Caco-2 (cell line): ENCODE measurements at regions not wholly inside any gene's neighbourhood (a gene's known extent, or its start where the extent isn't known, plus 50 kb on each side); places are given as distances from the start of the nearest gene placed in this dataset.

Source experiments
- BruUV-seq: library from RNA; stranded (reverse); fragments of 400-500 nt; replicated peaks from 2 replicates; lab custom pipeline; 2021; lab: Mats Ljungman, UMichigan
- CTCF ChIA-PET: fragments of 300-600 bp; sonication (Branson Sonifier 250); formaldehyde crosslinking; loops from one replicate; lab custom pipeline; 2022; ENCODE audit warnings: antibody characterized with exemption; lab: Charles Lee
- POLR2A ChIA-PET: fragments of 300-600 bp; sonication (Branson Sonifier 250); formaldehyde crosslinking; loops from one replicate; lab custom pipeline; 2022; ENCODE audit warnings: antibody characterized with exemption; lab: Charles Lee
- DNase-seq, 2 experiments: peaks; one replicate each; pipeline versions ENCODE4 v3.0.0 to v3.0.0-alpha.2; 2020 to 2022
- H3K27me3 ChIP-seq: replicated peaks from 2 replicates; pipeline ENCODE4 v1.6.0; 2011; ENCODE audit warnings: low read length; ENCODE audit not compliant: control insufficient read depth, insufficient read depth
- H3K36me3 ChIP-seq: 2 replicates; pipeline ENCODE4 v1.5.1; 2011; ENCODE audit warnings: low read length; ENCODE audit not compliant: control insufficient read depth, insufficient read depth
- H3K4me1 ChIP-seq: fragments of 250-450 bp; sonication (Bioruptor Pico); 2 replicates; pipeline ENCODE4 v1.5.1; 2020; ENCODE audit warnings: mild to moderate bottlenecking
- H3K4me3 ChIP-seq: 2 replicates; pipeline ENCODE4 v1.5.1; 2011; ENCODE audit warnings: low read depth, mild to moderate bottlenecking, control low read depth, low read length
- H3K9me3 ChIP-seq: fragments of 250-450 bp; sonication (Bioruptor Pico); 2 replicates; pipeline ENCODE4 v1.5.1; 2020; ENCODE audit warnings: mild to moderate bottlenecking, moderate library complexity
- H3K27ac Mint-ChIP-seq: one replicate; pipeline ENCODE4 v1.8.0; 2022; ENCODE audit warnings: mixed read lengths; ENCODE audit not compliant: unreplicated experiment
- H3K27me3 Mint-ChIP-seq: one replicate; pipeline ENCODE4 v1.8.0; 2022; ENCODE audit warnings: mixed read lengths; ENCODE audit not compliant: insufficient read depth, unreplicated experiment
- H3K36me3 Mint-ChIP-seq: one replicate; pipeline ENCODE4 v1.8.0; 2022; ENCODE audit warnings: mild to moderate bottlenecking, mixed read lengths; ENCODE audit not compliant: insufficient read depth, unreplicated experiment
- H3K4me1 Mint-ChIP-seq: one replicate; pipeline ENCODE4 v1.8.0; 2022; ENCODE audit warnings: low read depth, mixed read lengths; ENCODE audit not compliant: unreplicated experiment
- H3K4me3 Mint-ChIP-seq: one replicate; pipeline ENCODE4 v1.8.0; 2022; ENCODE audit warnings: mild to moderate bottlenecking, moderate library complexity, mixed read lengths; ENCODE audit not compliant: unreplicated experiment
- H3K9me3 Mint-ChIP-seq: one replicate; pipeline ENCODE4 v1.8.0; 2022; ENCODE audit warnings: mixed read lengths; ENCODE audit not compliant: unreplicated experiment
- CTCF ChIP-seq, 2 experiments: fragments of 200-600 bp in 1 of 2; IDR thresholded peaks; 1 replicate in 1 of 2; 2 replicates in 1 of 2; pipeline versions ENCODE4 v1.5.1 to v1.8.0; 2011 to 2022; ENCODE audit warnings: antibody characterized with exemption in 1 of 2, control low read depth in 1 of 2, inconsistent platforms in 1 of 2, low read depth in 1 of 2, low read length in 1 of 2, mild to moderate bottlenecking in 1 of 2, moderate library complexity in 1 of 2; ENCODE audit not compliant: insufficient read depth in 1 of 2, severe bottlenecking in 1 of 2, unreplicated experiment in 1 of 2
- intact Hi-C: fragments of 100-400 bp; cut with micrococcal nuclease; formaldehyde crosslinking; loops from one replicate; pipeline ENCODE4 v1.10.0; 2022; ENCODE audit not compliant: unreplicated experiment

- Mint-ChIP-seq H3K9me3 (no peaks in the 10 kb centered on the region), H3K27ac (no peak overlapping the region), H3K27me3 (no peaks in the 10 kb centered on the region), H3K4me1 (peaks cover 6% of the 10 kb centered on the region), H3K36me3 (no peaks in the 10 kb centered on the region), H3K4me3 (no peak overlapping the region)
- H3K27me3 ChIP-seq = no peaks in the 10 kb centered on the region
- H3K4me3 ChIP-seq = no peak overlapping the region
- H3K9me3 ChIP-seq = no peaks in the 10 kb centered on the region
- no peak for TF ChIP-seq CTCF (IDR thresholded peaks at IDR 0.05; ENCODE audit: insufficient read depth in 1 of 2, low read depth in 1 of 2, low read length in 1 of 2, severe bottlenecking in 1 of 2, unreplicated experiment in 1 of 2)
- CTCF ChIA-PET = no interaction called here
- POLR2A ChIA-PET = interaction anchor here (0.6 kb wide), 2 partner anchors 30 to 37 kb away, joined by 3 to 4 read pairs; no protein-coding TSS in a partner anchor
- intact Hi-C loops = no loop called here
- no peak for DNase-seq
- no TSS peak for BruUV-seq
- no peaks in the 10 kb centered on the region for H3K4me1 ChIP-seq
- H3K36me3 ChIP-seq = no peaks in the 10 kb centered on the region
Observed at GRCh38 chr2:16288371-16289112, 348.2 kb downstream of the MYCN start.

GRCh38 chr2:16287831-16288230 is 347.5 kb downstream of the MYCN start:
- H3K36me3 Mint-ChIP-seq = no peaks in the 10 kb centered on the region
- intact Hi-C loops = no loop called here
- TF ChIP-seq CTCF (IDR thresholded peaks at IDR 0.05; ENCODE audit: insufficient read depth in 1 of 2, low read depth in 1 of 2, low read length in 1 of 2, severe bottlenecking in 1 of 2, unreplicated experiment in 1 of 2) = no peak
- H3K4me1 Mint-ChIP-seq = no peaks in the 10 kb centered on the region
- CTCF ChIA-PET = no interaction called here
- no peaks in the 10 kb centered on the region for H3K27me3 ChIP-seq
- DNase-seq = no peak
- no peak overlapping the region for H3K4me3 ChIP-seq
- no TSS peak for BruUV-seq
- no peaks in the 10 kb centered on the region for H3K36me3 ChIP-seq
- H3K9me3 ChIP-seq = no peaks in the 10 kb centered on the region
- no peak overlapping the region for H3K27ac Mint-ChIP-seq
- H3K4me3 Mint-ChIP-seq = no peak overlapping the region
- H3K27me3 Mint-ChIP-seq = no peaks in the 10 kb centered on the region
- no peaks in the 10 kb centered on the region for H3K9me3 Mint-ChIP-seq
- POLR2A ChIA-PET = no interaction called here
- H3K4me1 ChIP-seq = peaks cover 4% of the 10 kb centered on the region; the same call in 1 of the 2 replicates

- BruUV-seq = no TSS peak
- intact Hi-C loops = no loop called here
- no peak for TF ChIP-seq CTCF (IDR thresholded peaks at IDR 0.05; ENCODE audit: insufficient read depth in 1 of 2, low read depth in 1 of 2, low read length in 1 of 2, severe bottlenecking in 1 of 2, unreplicated experiment in 1 of 2)
- Mint-ChIP-seq H3K4me1 (peaks cover 1% of the 10 kb centered on the region), H3K4me3 (no peak overlapping the region), H3K27me3 (no peaks in the 10 kb centered on the region), H3K9me3 (no peaks in the 10 kb centered on the region), H3K36me3 (no peaks in the 10 kb centered on the region), H3K27ac (no peak overlapping the region)
- Histone ChIP-seq H3K4me1 (peaks cover 4% of the 10 kb centered on the region; the same call in 1 of the 2 replicates), H3K9me3 (no peaks in the 10 kb centered on the region), H3K36me3 (no peaks in the 10 kb centered on the region), H3K27me3 (no peaks in the 10 kb centered on the region), H3K4me3 (no peak overlapping the region)
- DNase-seq = no peak
- ChIA-PET CTCF (no interaction called here), POLR2A (no interaction called here)
Observed at GRCh38 chr2:16287281-16287680, 346.9 kb downstream of the MYCN start.
